Transverse colon (tissue), 4 donors: ENCODE measurements at regions not wholly inside any gene's neighbourhood (a gene's known extent, or its start where the extent isn't known, plus 50 kb on each side); places are given as distances from the start of the nearest gene placed in this dataset.
"Not testable (repeated sequence)": the region's sequence is repeated elsewhere in the genome, so short reads cannot be mapped to it uniquely, and the experiment has no call there.

Experiments
- DNase-seq: peaks from one replicate; pipeline ENCODE4 v3.0.0-alpha.2; 2019
- H3K27ac ChIP-seq, 4 donors: fragments of 200-600 bp; sonication (generic); 2 replicates each; pipeline ENCODE4 v1.5.1; 2016 to 2018; ENCODE audit warnings: inconsistent platforms in 4 of 4
- H3K27me3 ChIP-seq: fragments of 200-600 bp; sonication (generic); 2 replicates; pipeline ENCODE4 v1.5.1; 2017; ENCODE audit warnings: inconsistent platforms
- H3K36me3 ChIP-seq, 4 donors: fragments of 200-600 bp; sonication (generic); 2 replicates each; pipeline ENCODE4 v1.5.1; 2017 to 2019; ENCODE audit warnings: inconsistent platforms in 4 of 4
- H3K4me1 ChIP-seq, 4 donors: fragments of 200-600 bp; sonication (generic); 2 replicates each; pipeline ENCODE4 v1.5.1; 2017 to 2020; ENCODE audit warnings: inconsistent platforms in 4 of 4
- H3K4me3 ChIP-seq, 4 donors: fragments of 200-600 bp; sonication (generic); 1 replicate in 1 of 4; 2 replicates in 3 of 4; pipeline versions ENCODE4 v1.5.1 to v1.6.1; 2017 to 2019; ENCODE audit warnings: inconsistent platforms in 4 of 4
- H3K9me3 ChIP-seq, 2 donors: fragments of 200-600 bp; sonication (generic); 2 replicates each; pipeline ENCODE4 v1.5.1; 2017 to 2019; ENCODE audit warnings: inconsistent platforms in 2 of 2
- CTCF ChIP-seq, 5 experiments: fragments of 200-600 bp in 3 of 5; fragments of 450-650 bp in 2 of 5; sonication (generic) in 3 of 5; IDR thresholded peaks; 1 replicate in 2 of 5; 2 replicates in 3 of 5; pipeline ENCODE4 v1.5.1; 2016 to 2017; ENCODE audit warnings: antibody characterized with exemption in 5 of 5, inconsistent platforms in 3 of 5, mild to moderate bottlenecking in 2 of 5, moderate library complexity in 1 of 5
- EP300 ChIP-seq: sonication (generic); formaldehyde crosslinking; IDR thresholded peaks from one replicate; pipeline ENCODE4 v1.6.1; 2017; ENCODE audit warnings: antibody characterized with exemption, low read depth
- POLR2A ChIP-seq: fragments of 450-650 bp; IDR thresholded peaks from one replicate; pipeline ENCODE4 v1.6.1; 2016; ENCODE audit warnings: antibody characterized with exemption, mild to moderate bottlenecking, moderate library complexity
- POLR2AphosphoS5 ChIP-seq, 3 donors: sonication (generic); formaldehyde crosslinking; IDR thresholded peaks; one replicate each; pipeline ENCODE4 v1.6.1; 2016; ENCODE audit warnings: antibody characterized with exemption in 3 of 3
- WGBS, 2 donors: methylation state at CpG; one replicate each; pipeline ENCODE4 v1.1.5; 2018; ENCODE audit warnings: low coverage in 1 of 2; 5-methylcytosine and 5-hydroxymethylcytosine counted together
- in situ Hi-C, 4 donors: fragments of 200-750 bp; cut with MboI; loops; one replicate each; pipeline versions ENCODE4 v1.15.0 to v1.15.1; 2017; ENCODE audit warnings: low sequenced_read_pairs in 3 of 4, low pct_ligation_motif_present in 1 of 4, low pct_unique_long_range_greater_than_20kb in 1 of 4
- intact Hi-C: fragments of 100-400 bp; cut with DNase I; formaldehyde crosslinking; loops from one replicate; pipeline ENCODE4 v1.15.1; 2023; ENCODE audit warnings: low total_unique reads

- Histone ChIP-seq H3K36me3 (no peaks in the 10 kb centered on the region), H3K27me3 (no peaks in the 10 kb centered on the region), H3K9me3 (no peaks in the 10 kb centered on the region), H3K4me3 (no peak overlapping the region), H3K27ac (no peak overlapping the region), H3K4me1 (no peaks in the 10 kb centered on the region)
- no peak for TF ChIP-seq EP300
- TF ChIP-seq POLR2AphosphoS5 (IDR thresholded peaks at IDR 0.05) = no peak
- TF ChIP-seq POLR2A = no peak
- no peak for DNase-seq
- WGBS, 2 donors = 51 to 60% methylated on average over 2 of the region's 2 CpGs
- intact Hi-C loops = no loop called here
- in situ Hi-C loops = no loop called here
Measured at GRCh38 chr14:46540986-46541385, 110.6 kb downstream of the RPL10L start.

- Histone ChIP-seq H3K4me1 (no peaks in the 10 kb centered on the region), H3K27me3 (no peaks in the 10 kb centered on the region), H3K4me3 (no peak overlapping the region), H3K9me3 (no peaks in the 10 kb centered on the region), H3K27ac (no peak overlapping the region), H3K36me3 (no peaks in the 10 kb centered on the region)
- DNase-seq = no peak
- TF ChIP-seq POLR2A (no peak), POLR2AphosphoS5 (IDR thresholded peaks at IDR 0.05) (no peak), CTCF (IDR thresholded peaks at IDR 0.05) (no peak), EP300 (no peak)
- in situ Hi-C loops (no loop called here), intact Hi-C loops (no loop called here)
Measured at GRCh38 chr14:46519121-46519520, 132.5 kb downstream of the RPL10L start.

GRCh38 chr14:46508752-46509151, 142.8 kb downstream of the RPL10L start:
- H3K27ac ChIP-seq, in situ Hi-C loops, intact Hi-C loops, H3K4me3 ChIP-seq, H3K36me3 ChIP-seq, H3K27me3 ChIP-seq, H3K4me1 ChIP-seq, DNase-seq, H3K9me3 ChIP-seq: not testable (repeated sequence)
- WGBS, 2 donors = 89% methylated on average over 13 of the region's 13 CpGs; no CpG with 5 or more reads in 1 of the 2 donors

- no peaks in the 10 kb centered on the region for H3K9me3 ChIP-seq
- no peaks in the 10 kb centered on the region for H3K4me1 ChIP-seq
- no peak overlapping the region for H3K27ac ChIP-seq
- in situ Hi-C loops = no loop called here
- no peak for DNase-seq
- H3K4me3 ChIP-seq = no peak overlapping the region
- WGBS, 2 donors = 60 to 78% methylated on average over 2 of the region's 2 CpGs
- intact Hi-C loops = loop anchor here (5.0 kb wide), 1 partner anchor 1272 kb away; no protein-coding TSS in a partner anchor
- H3K27me3 ChIP-seq = no peaks in the 10 kb centered on the region
- TF ChIP-seq CTCF (IDR thresholded peaks at IDR 0.05) = no peak
- TF ChIP-seq POLR2AphosphoS5 (IDR thresholded peaks at IDR 0.05) = no peak
- no peak for TF ChIP-seq EP300
- TF ChIP-seq POLR2A = no peak
- no peaks in the 10 kb centered on the region for H3K36me3 ChIP-seq
Measured at GRCh38 chr14:46499521-46499920, 152.1 kb downstream of the RPL10L start.

- no peaks in the 10 kb centered on the region for H3K4me1 ChIP-seq
- no peaks in the 10 kb centered on the region for H3K27me3 ChIP-seq
- no peak for TF ChIP-seq CTCF (IDR thresholded peaks at IDR 0.05)
- no peak for TF ChIP-seq POLR2A
- TF ChIP-seq POLR2AphosphoS5 (IDR thresholded peaks at IDR 0.05) = no peak
- TF ChIP-seq EP300 = no peak
- H3K9me3 ChIP-seq = no peaks in the 10 kb centered on the region
- no peak overlapping the region for H3K4me3 ChIP-seq
- 70 to 83% methylated on average over 1 of the region's 1 CpG for WGBS, 2 donors
- no peak overlapping the region for H3K27ac ChIP-seq
- no peaks in the 10 kb centered on the region for H3K36me3 ChIP-seq
- intact Hi-C loops = loop anchor here (5.0 kb wide), 1 partner anchor 1269 kb away; no protein-coding TSS in a partner anchor
- DNase-seq = no peak
- in situ Hi-C loops = no loop called here
Measured at GRCh38 chr14:46496409-46496808, 155.2 kb downstream of the RPL10L start.
